ENCODE measurements at regions not wholly inside any gene's neighbourhood (a gene's known extent, or its start where the extent isn't known, plus 50 kb on each side); places are given as distances from the start of the nearest gene placed in this dataset.

DNA sequence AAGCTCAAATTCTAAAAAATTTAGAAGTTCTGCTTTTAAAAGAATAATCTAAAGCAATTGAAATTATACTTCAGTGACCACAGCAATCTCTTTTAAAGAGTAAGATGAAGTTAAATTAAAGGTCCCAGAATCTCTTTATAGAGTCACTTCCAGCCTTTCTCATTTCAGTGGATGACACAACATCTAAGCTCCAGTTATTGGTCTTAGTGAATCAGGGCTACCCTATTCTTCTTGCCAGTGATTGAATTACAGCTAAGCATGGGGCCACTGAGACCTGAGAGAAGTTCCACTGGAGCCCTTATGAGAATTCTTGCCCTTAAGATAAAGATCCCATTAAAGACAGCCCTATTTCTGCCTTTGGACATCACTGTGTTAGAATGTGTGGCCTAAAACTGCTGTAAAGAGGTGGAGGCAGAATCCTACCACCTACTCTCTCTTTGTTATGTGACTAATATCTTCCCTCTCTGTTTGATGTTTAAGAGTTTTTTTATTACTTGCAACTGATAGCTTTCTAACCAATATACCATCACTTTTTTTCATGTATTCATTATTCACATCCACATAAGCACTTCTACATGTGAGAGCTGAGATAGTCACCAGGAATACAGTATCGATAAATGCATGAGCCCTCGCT lies 128.6 kb downstream of the UNC5CL start:
- H3K27me3 Mint-ChIP-seq (ENCODE audit: low read depth, unreplicated experiment): peaks cover 6% of the 10 kb centered on the region
- Histone ChIP-seq H2AFZ (ENCODE audit: low read depth, low read length) (no peak overlapping the region), H3K4me1 (ENCODE audit: insufficient read depth, low read length) (peaks cover 13% of the 10 kb centered on the region), H3K9me3 (ENCODE audit: insufficient read depth, low read depth, low read length) (no peaks in the 10 kb centered on the region), H3K27ac (ENCODE audit: low read depth, low read length) (no peak overlapping the region), H3K4me3 (ENCODE audit: insufficient read depth, low read depth, low read length) (no peak overlapping the region), H3K4me2 (ENCODE audit: low read length) (no peak overlapping the region), H3K36me3 (ENCODE audit: insufficient read depth, low read length) (no peaks in the 10 kb centered on the region), H4K20me1 (ENCODE audit: insufficient read depth, low read length) (no peaks in the 10 kb centered on the region), H3K9ac (ENCODE audit: low read length) (no peak overlapping the region), H3K79me2 (ENCODE audit: insufficient read depth, low read length) (no peaks in the 10 kb centered on the region), H3K27me3 (ENCODE audit: insufficient read depth, low read length) (no peaks in the 10 kb centered on the region)
- no peak for DNase-seq (ENCODE audit: low read depth)
- no peak for FAIRE-seq
- H3K4me1 Mint-ChIP-seq (ENCODE audit: low read depth, unreplicated experiment): peaks cover 7% of the 10 kb centered on the region
- peaks cover under 1% of the 10 kb centered on the region for H3K9me3 Mint-ChIP-seq (ENCODE audit: unreplicated experiment)
- no peak overlapping the region for H3K4me3 Mint-ChIP-seq (ENCODE audit: unreplicated experiment)
- H3K27ac Mint-ChIP-seq (ENCODE audit: unreplicated experiment): no peak overlapping the region
- H3K36me3 Mint-ChIP-seq (ENCODE audit: low read depth, unreplicated experiment): no peaks in the 10 kb centered on the region
- TF ChIP-seq EZH2 (IDR thresholded peaks at IDR 0.05; ENCODE audit: insufficient read depth, low read length): no peak
- TF ChIP-seq, protein P1, sequence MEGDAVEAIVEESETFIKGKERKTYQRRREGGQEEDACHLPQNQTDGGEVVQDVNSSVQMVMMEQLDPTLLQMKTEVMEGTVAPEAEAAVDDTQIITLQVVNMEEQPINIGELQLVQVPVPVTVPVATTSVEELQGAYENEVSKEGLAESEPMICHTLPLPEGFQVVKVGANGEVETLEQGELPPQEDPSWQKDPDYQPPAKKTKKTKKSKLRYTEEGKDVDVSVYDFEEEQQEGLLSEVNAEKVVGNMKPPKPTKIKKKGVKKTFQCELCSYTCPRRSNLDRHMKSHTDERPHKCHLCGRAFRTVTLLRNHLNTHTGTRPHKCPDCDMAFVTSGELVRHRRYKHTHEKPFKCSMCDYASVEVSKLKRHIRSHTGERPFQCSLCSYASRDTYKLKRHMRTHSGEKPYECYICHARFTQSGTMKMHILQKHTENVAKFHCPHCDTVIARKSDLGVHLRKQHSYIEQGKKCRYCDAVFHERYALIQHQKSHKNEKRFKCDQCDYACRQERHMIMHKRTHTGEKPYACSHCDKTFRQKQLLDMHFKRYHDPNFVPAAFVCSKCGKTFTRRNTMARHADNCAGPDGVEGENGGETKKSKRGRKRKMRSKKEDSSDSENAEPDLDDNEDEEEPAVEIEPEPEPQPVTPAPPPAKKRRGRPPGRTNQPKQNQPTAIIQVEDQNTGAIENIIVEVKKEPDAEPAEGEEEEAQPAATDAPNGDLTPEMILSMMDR (IDR thresholded peaks at IDR 0.05; ENCODE audit: insufficient read depth, low read depth, low read length): no peak

DNA sequence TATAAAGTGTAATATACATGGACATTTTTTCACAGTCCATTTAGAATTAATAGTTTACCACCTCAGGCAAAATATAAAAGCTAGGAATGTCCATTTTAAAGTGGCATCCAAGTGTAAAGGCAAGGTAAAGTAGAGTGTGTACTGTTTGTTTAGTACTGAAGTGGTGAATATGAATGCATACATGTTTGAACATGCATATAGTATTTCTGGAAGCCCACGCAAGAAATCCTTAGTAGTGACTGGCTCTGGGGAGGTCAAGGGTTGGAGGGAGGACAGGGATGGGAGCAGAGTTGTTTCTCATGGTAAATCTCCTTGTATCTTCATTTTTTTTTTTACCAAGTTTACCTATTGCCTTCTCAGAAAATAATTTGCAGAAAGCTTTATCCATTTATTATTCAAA lies 129.2 kb downstream of the UNC5CL start:
- no peak overlapping the region for H3K9ac ChIP-seq (ENCODE audit: low read length)
- no peak overlapping the region for H3K27ac ChIP-seq (ENCODE audit: low read depth, low read length)
- FAIRE-seq (no peak), DNase-seq (ENCODE audit: low read depth) (no peak)
- H3K4me3 ChIP-seq (ENCODE audit: insufficient read depth, low read depth, low read length): no peak overlapping the region
- Mint-ChIP-seq H3K9me3 (ENCODE audit: unreplicated experiment) (peaks cover 2% of the 10 kb centered on the region), H3K36me3 (ENCODE audit: low read depth, unreplicated experiment) (no peaks in the 10 kb centered on the region), H3K27me3 (ENCODE audit: low read depth, unreplicated experiment) (peaks cover 2% of the 10 kb centered on the region), H3K4me3 (ENCODE audit: unreplicated experiment) (no peak overlapping the region), H3K27ac (ENCODE audit: unreplicated experiment) (no peak overlapping the region), H3K4me1 (ENCODE audit: low read depth, unreplicated experiment) (peaks cover 7% of the 10 kb centered on the region)
- H3K27me3 ChIP-seq (ENCODE audit: insufficient read depth, low read length): no peaks in the 10 kb centered on the region
- no peaks in the 10 kb centered on the region for H3K9me3 ChIP-seq (ENCODE audit: insufficient read depth, low read depth, low read length)
- no peak overlapping the region for H3K4me2 ChIP-seq (ENCODE audit: low read length)
- H3K36me3 ChIP-seq (ENCODE audit: insufficient read depth, low read length): no peaks in the 10 kb centered on the region
- H2AFZ ChIP-seq (ENCODE audit: low read depth, low read length): no peak overlapping the region
- no peak for TF ChIP-seq EZH2 (IDR thresholded peaks at IDR 0.05; ENCODE audit: insufficient read depth, low read length)
- TF ChIP-seq, protein P1 (IDR thresholded peaks at IDR 0.05; ENCODE audit: insufficient read depth, low read depth, low read length): no peak
- peaks cover 13% of the 10 kb centered on the region for H3K4me1 ChIP-seq (ENCODE audit: insufficient read depth, low read length)
- no peaks in the 10 kb centered on the region for H3K79me2 ChIP-seq (ENCODE audit: insufficient read depth, low read length)
- no peaks in the 10 kb centered on the region for H4K20me1 ChIP-seq (ENCODE audit: insufficient read depth, low read length)

DNA sequence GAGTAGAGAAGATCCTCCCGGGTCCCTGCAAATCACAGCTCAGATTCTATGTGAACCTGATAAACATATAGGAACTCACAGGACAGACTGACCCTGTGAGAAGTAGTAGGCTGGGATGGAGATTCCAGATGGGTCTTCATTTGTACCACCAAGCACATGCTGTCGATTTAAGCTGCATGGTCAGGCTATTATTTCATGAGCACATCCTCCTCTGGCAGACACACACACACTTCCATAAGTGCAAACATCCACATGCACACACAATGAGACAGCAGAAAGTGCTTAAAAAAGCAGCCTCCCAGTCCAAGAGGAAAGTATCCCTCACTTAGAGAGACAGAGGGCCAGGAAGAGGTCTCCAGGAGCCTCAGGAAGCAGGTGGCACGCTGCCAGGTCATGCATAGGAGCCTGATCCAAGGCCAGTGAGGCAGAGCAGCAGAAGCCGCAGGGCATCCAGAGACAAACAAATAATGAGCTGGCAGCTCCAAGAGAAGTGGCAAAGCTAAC lies 131.8 kb downstream of the UNC5CL start:
- Histone ChIP-seq H2AFZ (ENCODE audit: low read depth, low read length) (no peak overlapping the region), H3K4me3 (ENCODE audit: insufficient read depth, low read depth, low read length) (no peak overlapping the region), H3K9me3 (ENCODE audit: insufficient read depth, low read depth, low read length) (no peaks in the 10 kb centered on the region), H4K20me1 (ENCODE audit: insufficient read depth, low read length) (no peaks in the 10 kb centered on the region), H3K27ac (ENCODE audit: low read depth, low read length) (no peak overlapping the region), H3K27me3 (ENCODE audit: insufficient read depth, low read length) (no peaks in the 10 kb centered on the region), H3K9ac (ENCODE audit: low read length) (no peak overlapping the region), H3K79me2 (ENCODE audit: insufficient read depth, low read length) (no peaks in the 10 kb centered on the region), H3K36me3 (ENCODE audit: insufficient read depth, low read length) (no peaks in the 10 kb centered on the region), H3K4me2 (ENCODE audit: low read length) (peak overlapping the region; percentile 26), H3K4me1 (ENCODE audit: insufficient read depth, low read length) (peaks cover 13% of the 10 kb centered on the region)
- TF ChIP-seq, protein P1 (IDR thresholded peaks at IDR 0.05; ENCODE audit: insufficient read depth, low read depth, low read length): no peak
- FAIRE-seq (no peak), DNase-seq (ENCODE audit: low read depth) (peak; percentile 43)
- Mint-ChIP-seq H3K4me3 (ENCODE audit: unreplicated experiment) (no peak overlapping the region), H3K27ac (ENCODE audit: unreplicated experiment) (no peak overlapping the region), H3K4me1 (ENCODE audit: low read depth, unreplicated experiment) (peaks cover 7% of the 10 kb centered on the region), H3K27me3 (ENCODE audit: low read depth, unreplicated experiment) (peaks cover 3% of the 10 kb centered on the region), H3K9me3 (ENCODE audit: unreplicated experiment) (peaks cover 2% of the 10 kb centered on the region), H3K36me3 (ENCODE audit: low read depth, unreplicated experiment) (no peaks in the 10 kb centered on the region)

Data from astrocyte (in vitro differentiated cells and primary cell).